ENCODE measurements at regions not wholly inside any gene's neighbourhood (a gene's known extent, or its start where the extent isn't known, plus 50 kb on each side); places are given as distances from the start of the nearest gene placed in this dataset.

GRCh38 chr14:61627612-61628011 lies 67.7 kb upstream of the HIF1A start:
- DNase-seq (ENCODE audit: low spot score): no peak

- no peak for DNase-seq (ENCODE audit: low spot score)
Observed at GRCh38 chr14:61628016-61628725, 67.1 kb upstream of the HIF1A start.

- DNase-seq (ENCODE audit: low spot score): no peak
Observed at GRCh38 chr14:61630399-61631044, 64.8 kb upstream of the HIF1A start.

GRCh38 chr14:61631045-61631687 lies 64.1 kb upstream of the HIF1A start:
- DNase-seq (ENCODE audit: low spot score): no peak

- no peak for DNase-seq (ENCODE audit: low spot score)
Observed at GRCh38 chr14:61632401-61632800, 62.9 kb upstream of the HIF1A start.

- no peak for DNase-seq (ENCODE audit: low spot score)
Observed at GRCh38 chr14:61632807-61633206, 62.5 kb upstream of the HIF1A start.

GRCh38 chr14:61636291-61636690 lies 59.0 kb upstream of the HIF1A start:
- DNase-seq (ENCODE audit: low spot score): no peak

GRCh38 chr14:61636779-61637178 lies 58.5 kb upstream of the HIF1A start:
- DNase-seq (ENCODE audit: low spot score): no peak

- DNase-seq (ENCODE audit: low spot score): no peak
Observed at GRCh38 chr14:61638595-61639387, 56.5 kb upstream of the HIF1A start.

- no peak for DNase-seq (ENCODE audit: low spot score)
Observed at GRCh38 chr14:61640158-61641136, 54.9 kb upstream of the HIF1A start.

- no peak for DNase-seq (ENCODE audit: low spot score)
Observed at GRCh38 chr14:61641914-61642613, 53.2 kb upstream of the HIF1A start.

GRCh38 chr14:61642614-61642982 lies 52.7 kb upstream of the HIF1A start:
- DNase-seq (ENCODE audit: low spot score): no peak

- no peak for DNase-seq (ENCODE audit: low spot score)
Observed at GRCh38 chr14:61643555-61643954, 51.8 kb upstream of the HIF1A start.

GRCh38 chr14:61644175-61644574 lies 51.1 kb upstream of the HIF1A start:
- DNase-seq (ENCODE audit: low spot score): no peak

GRCh38 chr14:61644834-61645233 lies 50.5 kb upstream of the HIF1A start:
- DNase-seq (ENCODE audit: low spot score): no peak

GRCh38 chr14:61645247-61645646 lies 50.1 kb upstream of the HIF1A start:
- no peak for DNase-seq (ENCODE audit: low spot score)
